ENCODE measurements at regions not wholly inside any gene's neighbourhood (a gene's known extent, or its start where the extent isn't known, plus 50 kb on each side); places are given as distances from the start of the nearest gene placed in this dataset.
"Not testable (repeated sequence)": the region's sequence is repeated elsewhere in the genome, so short reads cannot be mapped to it uniquely, and the experiment has no call there.

- no peak for DNase-seq
Measured at GRCh38 chr12:126952096-126953007, 1314.6 kb upstream of the TMEM132C start.

- DNase-seq, result no peak
Measured at GRCh38 chr12:126953365-126953889, 1313.5 kb upstream of the TMEM132C start.

- DNase-seq, result no peak
Measured at GRCh38 chr12:126960221-126960620, 1306.7 kb upstream of the TMEM132C start.

DNA sequence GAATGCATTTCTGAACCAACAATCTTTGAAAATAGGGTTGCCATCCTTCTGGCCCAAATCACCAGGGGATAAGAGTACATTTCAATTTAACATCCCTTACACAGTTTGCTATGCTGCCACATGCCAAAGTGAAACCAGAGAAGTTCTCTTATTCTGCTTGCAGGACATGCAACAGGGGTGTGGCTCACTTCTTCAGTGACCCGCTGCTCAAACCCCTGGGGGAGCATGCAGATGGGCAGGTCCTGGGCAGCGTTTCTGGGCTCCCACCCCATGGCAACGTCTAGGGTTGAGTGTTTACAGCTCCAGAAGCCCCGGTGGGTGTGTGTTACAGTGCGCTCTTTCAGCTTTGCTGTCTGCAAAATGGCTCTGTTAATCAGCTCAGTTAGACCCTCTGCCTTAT lies 1306.3 kb upstream of the TMEM132C start:
- no peak for DNase-seq

DNA sequence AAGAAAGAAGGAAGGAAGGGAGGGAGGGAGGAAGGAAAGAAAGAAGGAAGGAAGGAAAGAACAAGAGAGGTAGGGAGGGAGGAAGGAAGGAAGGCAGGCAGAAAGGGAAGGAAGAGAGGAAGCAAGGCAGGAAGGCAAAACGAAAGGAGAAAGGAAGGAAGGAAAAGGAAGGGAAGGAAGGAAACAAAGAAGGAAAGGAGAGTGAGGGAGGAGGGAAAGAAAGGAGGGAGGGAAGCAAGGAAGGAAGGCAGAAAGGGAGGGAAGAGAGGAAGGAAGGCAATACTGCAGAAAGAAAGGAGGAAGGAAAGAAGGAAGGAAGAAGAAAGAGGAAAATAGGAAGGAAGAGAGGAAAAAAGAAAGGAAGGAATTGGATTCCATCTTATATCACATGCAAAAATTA lies 1303.1 kb upstream of the TMEM132C start:
- no peak for DNase-seq

GRCh38 chr12:126966498-126966897 lies 1300.5 kb upstream of the TMEM132C start:
- DNase-seq, result no peak

- DNase-seq, result no peak
Measured at GRCh38 chr12:126967152-126967551, 1299.8 kb upstream of the TMEM132C start.

- no peak for DNase-seq
Measured at GRCh38 chr12:126974779-126975178, 1292.2 kb upstream of the TMEM132C start.

- DNase-seq, result no peak
Measured at GRCh38 chr12:126976579-126976978, 1290.4 kb upstream of the TMEM132C start.

DNA sequence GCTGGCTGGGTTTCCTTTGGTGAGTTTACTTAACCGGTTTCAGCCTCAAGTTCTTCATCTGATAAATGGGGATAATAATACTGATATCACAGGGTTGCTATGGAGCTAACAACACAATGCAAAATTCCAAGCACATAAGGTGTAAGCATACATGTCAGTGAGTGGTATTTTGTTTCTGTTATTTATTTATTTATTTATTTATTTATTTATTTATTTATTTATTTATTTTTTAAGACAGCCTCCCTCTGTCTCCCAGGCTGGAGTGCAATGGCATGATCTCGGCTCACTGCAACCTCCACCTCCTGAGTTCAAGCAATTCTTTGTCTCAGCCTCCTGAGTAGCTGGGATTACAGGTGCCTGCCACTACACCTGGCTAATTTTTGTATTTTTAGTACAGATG lies 1287.4 kb upstream of the TMEM132C start:
- not testable (repeated sequence) for DNase-seq

GRCh38 chr12:126982707-126983106 lies 1284.3 kb upstream of the TMEM132C start:
- DNase-seq, result no peak

DNA sequence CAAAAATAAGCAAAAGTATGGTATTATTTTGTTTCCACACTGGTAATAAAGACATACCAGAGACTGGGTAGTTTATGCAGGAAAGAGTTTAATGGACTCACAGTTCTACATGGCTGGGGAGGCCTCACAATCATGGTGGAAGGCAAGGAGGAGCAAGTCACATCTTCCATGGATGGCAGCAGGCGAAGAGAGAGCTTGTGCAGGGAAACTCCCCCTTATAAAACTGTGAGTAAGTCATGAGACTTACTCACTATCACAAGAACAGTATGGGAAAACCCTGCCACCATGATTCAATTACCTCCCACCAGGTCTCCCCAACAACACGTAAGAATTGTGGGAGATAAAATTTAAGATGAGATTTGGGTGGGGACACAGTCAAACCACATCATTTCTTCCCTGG lies 1283.2 kb upstream of the TMEM132C start:
- not testable (repeated sequence) for DNase-seq

DNA sequence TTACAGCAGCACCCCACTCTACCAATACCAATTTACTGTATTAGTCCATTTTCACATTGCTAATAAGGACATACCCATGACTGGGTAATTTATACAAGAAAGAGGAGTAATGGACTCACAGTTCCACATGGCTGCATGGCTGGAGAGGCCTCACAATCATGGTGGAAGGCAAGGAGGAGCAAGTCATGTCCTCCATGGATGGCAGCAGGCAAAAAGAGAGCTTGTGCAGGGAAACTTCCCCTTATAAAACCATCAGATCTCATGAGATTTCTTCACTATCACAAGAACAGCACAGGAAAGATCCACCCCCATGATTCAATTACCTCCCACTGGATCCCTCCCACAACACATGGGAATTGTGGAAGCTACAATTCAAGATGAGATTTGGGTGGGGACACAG lies 1281.3 kb upstream of the TMEM132C start:
- DNase-seq, result not testable (repeated sequence)

GRCh38 chr12:126989532-126989931 lies 1277.4 kb upstream of the TMEM132C start:
- DNase-seq, result no peak

DNA sequence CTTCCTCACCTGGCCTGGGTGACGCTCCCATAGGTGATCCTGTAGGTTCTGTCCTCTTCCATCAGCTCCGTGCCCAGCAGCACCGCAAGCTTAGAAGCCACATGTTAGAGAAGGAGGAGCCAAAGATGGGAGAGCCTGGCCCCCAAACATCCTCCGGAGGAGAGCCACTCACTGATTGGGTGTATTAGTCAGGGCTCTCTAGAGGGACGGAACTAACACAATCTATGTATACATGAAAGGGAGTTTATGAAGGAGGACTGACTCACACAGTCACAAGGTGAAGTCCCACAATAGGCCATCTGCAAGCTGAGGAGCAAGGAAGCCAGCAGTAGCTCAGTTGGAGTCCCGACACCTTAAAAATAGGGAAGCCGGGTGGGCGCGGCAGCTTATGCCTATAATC lies 1273.1 kb upstream of the TMEM132C start:
- DNase-seq, result no peak

DNA sequence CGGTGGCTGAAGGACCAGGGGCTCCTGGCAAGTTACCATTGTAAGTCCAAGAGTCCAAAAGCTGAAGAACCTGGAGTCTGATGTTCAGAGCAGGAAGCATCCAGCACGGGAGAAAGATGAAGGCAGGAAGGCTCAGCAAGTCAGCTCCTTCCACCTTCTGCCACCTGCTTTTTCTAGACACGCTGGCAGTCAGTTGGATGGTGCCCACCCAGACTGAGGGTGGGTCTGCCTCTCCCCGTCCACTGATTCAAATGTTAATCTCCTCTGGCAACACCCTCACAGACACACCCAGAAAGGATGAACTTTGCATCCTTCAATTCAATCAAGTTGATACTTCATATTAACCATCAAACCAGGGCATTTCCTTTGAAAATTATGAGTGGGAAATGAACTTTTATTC lies 1272.4 kb upstream of the TMEM132C start:
- DNase-seq, result no peak

DNA sequence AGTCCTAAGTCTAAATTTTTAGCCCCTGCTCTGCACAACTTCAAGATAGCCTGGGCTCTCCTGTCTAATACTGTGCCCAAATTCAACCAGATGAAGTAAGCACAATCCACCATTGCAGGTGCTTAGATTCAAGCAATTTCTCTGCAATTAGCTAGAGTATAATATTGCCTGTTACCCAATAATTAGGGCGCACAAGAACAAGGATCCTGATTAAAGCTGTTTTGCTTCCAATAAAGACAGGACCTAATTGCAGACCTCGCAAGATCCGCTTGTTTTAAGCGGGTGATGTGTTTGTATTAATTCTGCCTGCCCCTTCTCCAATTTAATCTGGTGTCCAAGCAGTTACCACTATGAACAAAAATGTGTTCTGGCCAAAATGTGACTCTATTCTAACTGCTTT lies 1268.9 kb upstream of the TMEM132C start:
- DNase-seq, result no peak

GRCh38 chr12:126998747-126999285 lies 1268.2 kb upstream of the TMEM132C start:
- no peak for DNase-seq

DNA sequence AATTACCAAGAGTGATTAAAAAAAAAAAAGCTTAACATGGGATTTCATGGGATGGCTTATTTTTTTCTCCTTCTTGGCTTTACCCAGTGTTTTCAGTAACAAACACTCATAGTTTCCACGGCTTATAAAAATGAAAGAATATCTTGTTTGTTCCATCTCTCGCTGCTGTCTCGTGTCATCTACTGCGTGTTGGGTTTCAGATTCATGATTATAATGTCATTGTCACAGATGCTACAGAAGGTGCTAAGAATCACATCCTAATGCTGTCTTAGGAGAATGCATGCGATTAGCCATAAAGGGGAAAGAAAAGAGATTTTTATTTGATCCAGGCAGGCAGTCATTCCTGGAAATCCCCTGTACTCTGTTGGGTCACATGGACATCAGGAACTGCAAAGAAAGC lies 1267.6 kb upstream of the TMEM132C start:
- no peak for DNase-seq

- no peak for DNase-seq
Measured at GRCh38 chr12:127005406-127005805, 1261.6 kb upstream of the TMEM132C start.

GRCh38 chr12:127006972-127007371 lies 1260.0 kb upstream of the TMEM132C start:
- no peak for DNase-seq

GRCh38 chr12:127008755-127009403 lies 1258.1 kb upstream of the TMEM132C start:
- no peak for DNase-seq

- DNase-seq, result no peak
Measured at GRCh38 chr12:127012109-127012508, 1254.9 kb upstream of the TMEM132C start.

GRCh38 chr12:127013197-127013596 lies 1253.8 kb upstream of the TMEM132C start:
- no peak for DNase-seq

All from stimulated activated CD8-positive, alpha-beta memory T cell treated with anti-CD3 and anti-CD28 coated beads, Interleukin-4, amount 100 ng/mL, for 48 hours (primary cell).